SK-N-SH treated with all-trans-retinoic acid at 6 μM for 48 hours (cell line): ENCODE measurements at regions not wholly inside any gene's neighbourhood (a gene's known extent, or its start where the extent isn't known, plus 50 kb on each side); places are given as distances from the start of the nearest gene placed in this dataset.

Experiments
- TOX ChIP-seq: fragments of 250-450 bp; sonication (Bioruptor Pico); IDR thresholded peaks from 2 replicates; pipeline ENCODE4 v1.8.0; 2021; ENCODE audit warnings: mild to moderate bottlenecking, moderate library complexity, borderline replicate concordance
- TF ChIP-seq, protein P1 (sequence below): fragments of 250-450 bp; sonication (Bioruptor Pico); IDR thresholded peaks from 2 replicates; pipeline ENCODE4 v1.5.1; 2020; ENCODE audit warnings: low read depth, mild to moderate bottlenecking, moderate library complexity

DNA sequence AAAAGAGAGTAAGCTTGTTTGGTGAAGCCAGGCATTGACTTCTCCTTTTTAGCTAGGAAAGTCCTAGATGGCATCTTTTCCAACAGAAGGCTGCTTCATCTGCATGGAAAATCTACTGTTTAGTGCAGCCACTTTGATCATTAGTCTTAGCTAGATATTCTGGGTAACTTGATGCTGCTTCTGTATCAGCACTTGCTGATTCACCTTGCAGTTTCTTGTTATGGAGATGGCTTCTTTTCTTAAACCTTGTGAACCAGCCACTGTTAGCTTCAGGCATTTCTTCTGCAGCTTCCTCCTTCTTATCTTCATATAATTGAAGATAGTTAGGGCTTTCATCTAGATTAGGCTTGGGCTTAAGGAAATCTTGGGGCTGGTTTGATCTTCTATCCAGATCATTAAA lies 639.7 kb downstream of the TDRD15 start:
- TF ChIP-seq, protein P1, sequence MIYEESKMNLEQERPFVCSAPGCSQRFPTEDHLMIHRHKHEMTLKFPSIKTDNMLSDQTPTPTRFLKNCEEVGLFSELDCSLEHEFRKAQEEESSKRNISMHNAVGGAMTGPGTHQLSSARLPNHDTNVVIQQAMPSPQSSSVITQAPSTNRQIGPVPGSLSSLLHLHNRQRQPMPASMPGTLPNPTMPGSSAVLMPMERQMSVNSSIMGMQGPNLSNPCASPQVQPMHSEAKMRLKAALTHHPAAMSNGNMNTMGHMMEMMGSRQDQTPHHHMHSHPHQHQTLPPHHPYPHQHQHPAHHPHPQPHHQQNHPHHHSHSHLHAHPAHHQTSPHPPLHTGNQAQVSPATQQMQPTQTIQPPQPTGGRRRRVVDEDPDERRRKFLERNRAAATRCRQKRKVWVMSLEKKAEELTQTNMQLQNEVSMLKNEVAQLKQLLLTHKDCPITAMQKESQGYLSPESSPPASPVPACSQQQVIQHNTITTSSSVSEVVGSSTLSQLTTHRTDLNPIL (CRISPR knock-in tag), result no peak
- TF ChIP-seq TOX, result no peak
